GM10266 (cell line): ENCODE measurements at regions not wholly inside any gene's neighbourhood (a gene's known extent, or its start where the extent isn't known, plus 50 kb on each side); places are given as distances from the start of the nearest gene placed in this dataset.
"Not testable (repeated sequence)": the region's sequence is repeated elsewhere in the genome, so short reads cannot be mapped to it uniquely, and the experiment has no call there.

Source experiments
- DNase-seq: peaks from one replicate; pipeline ENCODE4 v3.0.0; 2012; ENCODE audit errors: extremely low spot score
- TF ChIP-seq, protein P1 (sequence below): IDR thresholded peaks from 2 replicates; pipeline ENCODE4 v1.5.1; 2012; ENCODE audit warnings: mild to moderate bottlenecking, low read depth; ENCODE audit not compliant: control insufficient read depth, insufficient read depth; ENCODE audit errors: missing control alignments

DNA sequence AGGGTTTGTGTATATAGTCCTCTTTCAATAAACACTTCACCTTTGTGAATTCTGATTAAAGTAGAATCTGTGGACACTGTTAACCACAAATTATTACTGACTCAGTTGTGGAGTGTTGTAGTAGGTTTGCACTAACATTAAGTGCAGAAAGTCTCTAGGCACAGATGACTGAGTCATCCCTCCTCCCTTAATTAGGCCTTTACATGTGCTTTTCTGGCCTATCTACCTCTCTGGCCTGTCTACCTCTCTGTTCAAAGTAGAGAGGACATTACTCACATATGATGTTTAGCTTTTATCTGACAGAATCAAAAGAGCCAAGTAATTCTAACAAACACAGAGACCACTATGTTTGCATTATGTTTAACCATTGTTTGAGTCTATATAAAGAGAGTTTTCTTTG, 783.0 kb downstream of the TENT5A start:
- TF ChIP-seq, protein P1, sequence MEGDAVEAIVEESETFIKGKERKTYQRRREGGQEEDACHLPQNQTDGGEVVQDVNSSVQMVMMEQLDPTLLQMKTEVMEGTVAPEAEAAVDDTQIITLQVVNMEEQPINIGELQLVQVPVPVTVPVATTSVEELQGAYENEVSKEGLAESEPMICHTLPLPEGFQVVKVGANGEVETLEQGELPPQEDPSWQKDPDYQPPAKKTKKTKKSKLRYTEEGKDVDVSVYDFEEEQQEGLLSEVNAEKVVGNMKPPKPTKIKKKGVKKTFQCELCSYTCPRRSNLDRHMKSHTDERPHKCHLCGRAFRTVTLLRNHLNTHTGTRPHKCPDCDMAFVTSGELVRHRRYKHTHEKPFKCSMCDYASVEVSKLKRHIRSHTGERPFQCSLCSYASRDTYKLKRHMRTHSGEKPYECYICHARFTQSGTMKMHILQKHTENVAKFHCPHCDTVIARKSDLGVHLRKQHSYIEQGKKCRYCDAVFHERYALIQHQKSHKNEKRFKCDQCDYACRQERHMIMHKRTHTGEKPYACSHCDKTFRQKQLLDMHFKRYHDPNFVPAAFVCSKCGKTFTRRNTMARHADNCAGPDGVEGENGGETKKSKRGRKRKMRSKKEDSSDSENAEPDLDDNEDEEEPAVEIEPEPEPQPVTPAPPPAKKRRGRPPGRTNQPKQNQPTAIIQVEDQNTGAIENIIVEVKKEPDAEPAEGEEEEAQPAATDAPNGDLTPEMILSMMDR: no peak
- DNase-seq: no peak

DNA sequence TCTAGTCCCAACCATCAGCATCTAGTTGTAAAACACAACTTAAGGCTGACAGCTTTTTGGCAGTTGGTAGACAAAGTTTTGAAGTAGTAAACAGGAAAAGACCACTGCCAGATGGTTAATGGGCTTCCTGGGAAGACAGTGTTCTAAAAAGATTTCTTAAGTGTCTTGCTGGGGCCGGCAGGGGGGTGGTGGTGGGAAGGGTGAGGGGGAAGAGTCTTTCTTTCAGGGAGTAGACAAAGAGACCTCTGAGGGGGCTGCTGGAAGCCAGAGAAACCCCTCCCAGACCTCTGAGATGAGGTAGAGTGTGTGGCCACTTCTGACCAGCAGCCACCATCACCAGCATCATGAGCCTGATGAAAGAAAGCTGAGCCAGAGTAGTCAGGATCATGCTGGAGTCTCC, 784.9 kb downstream of the TENT5A start:
- no peak for DNase-seq
- TF ChIP-seq, protein P1: no peak

DNA sequence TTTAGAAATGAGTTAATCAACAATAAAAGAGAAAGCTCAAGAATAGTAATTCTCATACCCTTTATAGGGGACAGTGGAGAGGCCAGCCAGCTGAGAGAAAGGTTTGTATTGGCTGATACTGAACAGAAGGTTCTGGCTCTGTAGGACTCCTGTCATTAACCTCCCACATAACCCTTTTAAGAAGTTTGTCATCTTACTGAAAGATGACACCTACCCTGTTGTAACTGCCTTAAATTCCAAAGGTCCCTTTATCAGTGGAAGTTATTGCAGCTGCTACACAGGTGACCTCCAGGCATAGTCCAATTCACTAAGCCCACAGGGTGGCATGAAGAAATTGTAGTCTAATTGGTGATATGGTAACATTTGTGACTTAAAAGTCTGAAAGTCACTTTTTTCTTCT, 790.1 kb downstream of the TENT5A start:
- DNase-seq: no peak

DNA sequence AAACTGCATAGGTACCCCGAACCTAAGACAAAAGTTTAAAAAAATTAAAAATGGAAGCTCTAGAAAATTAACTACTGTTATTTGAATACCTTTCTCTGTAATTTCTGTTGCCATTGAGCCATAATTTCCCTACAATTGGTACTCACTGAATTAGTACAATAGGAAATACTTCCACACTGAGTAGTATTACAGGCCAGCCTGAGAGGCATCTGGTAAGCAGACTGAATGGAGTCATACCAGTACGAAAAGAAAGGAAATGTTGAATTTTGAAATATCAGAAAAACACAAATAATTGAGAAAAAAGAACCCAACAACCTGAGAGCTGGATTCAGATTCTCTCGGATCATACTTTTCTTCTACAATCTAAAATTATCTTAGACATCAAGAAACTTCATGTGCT, 791.3 kb downstream of the TENT5A start:
- TF ChIP-seq, protein P1: no peak
- DNase-seq: no peak

More for the DNA sequence above, 790.1 kb downstream of the TENT5A start:
- TF ChIP-seq, protein P1: no peak

DNA sequence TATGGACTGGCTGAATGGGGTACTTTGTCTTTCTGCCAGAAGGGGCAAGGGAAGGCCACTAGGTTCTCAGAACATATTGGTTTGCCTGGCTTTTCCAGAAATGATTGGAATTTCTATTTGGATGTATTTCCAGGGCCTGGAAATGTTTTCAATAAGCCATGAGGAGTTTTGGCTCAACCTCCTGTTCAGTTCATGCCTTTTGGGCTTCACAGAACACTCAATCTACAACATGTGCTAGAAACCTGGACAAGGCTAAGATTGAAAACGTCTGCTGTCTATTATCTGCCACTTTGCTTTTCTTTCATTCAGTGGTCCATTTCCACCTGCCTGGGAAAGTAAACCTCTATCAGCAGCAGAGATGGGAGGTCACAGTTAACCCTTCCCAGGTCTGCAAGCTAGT, 793.4 kb downstream of the TENT5A start:
- TF ChIP-seq, protein P1: no peak
- no peak for DNase-seq

DNA sequence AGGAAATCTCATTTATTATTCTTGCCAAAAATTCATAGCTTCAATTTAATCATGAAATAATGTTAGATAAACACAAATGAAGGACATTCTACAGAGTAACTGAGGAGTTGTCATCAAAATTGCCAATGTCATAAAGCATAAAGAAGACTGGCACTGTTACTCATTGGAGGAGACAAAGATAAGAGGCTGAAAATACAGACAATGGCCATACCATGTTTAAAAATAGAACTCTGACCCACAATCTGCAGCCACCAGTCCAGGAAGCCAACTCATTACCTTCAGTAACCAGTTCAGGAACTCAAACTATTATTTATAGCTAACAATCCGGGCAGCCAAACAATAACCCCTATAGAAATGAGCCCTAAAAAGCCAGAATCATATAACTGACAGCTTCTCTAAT, 795.6 kb downstream of the TENT5A start:
- DNase-seq: no peak
- TF ChIP-seq, protein P1: no peak

DNA sequence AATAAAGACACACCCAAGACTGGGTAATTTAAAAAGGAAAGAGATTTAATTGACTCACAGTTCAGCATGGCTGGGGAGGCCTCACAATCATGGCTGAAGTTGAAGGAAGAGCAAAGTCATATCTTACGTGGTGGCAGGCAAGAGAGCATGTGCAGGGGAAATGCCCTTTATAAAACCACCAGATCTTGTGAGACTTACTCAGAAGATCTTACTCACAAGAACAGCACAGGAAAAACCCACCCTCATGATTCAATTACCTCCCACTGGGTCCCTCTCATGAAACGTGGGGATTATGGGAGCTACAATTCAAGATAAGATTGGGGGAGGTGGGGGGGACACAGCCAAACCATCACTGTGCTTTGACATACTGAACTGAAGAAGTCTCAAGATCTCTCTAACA, 800.0 kb downstream of the TENT5A start:
- DNase-seq: not testable (repeated sequence)

DNA sequence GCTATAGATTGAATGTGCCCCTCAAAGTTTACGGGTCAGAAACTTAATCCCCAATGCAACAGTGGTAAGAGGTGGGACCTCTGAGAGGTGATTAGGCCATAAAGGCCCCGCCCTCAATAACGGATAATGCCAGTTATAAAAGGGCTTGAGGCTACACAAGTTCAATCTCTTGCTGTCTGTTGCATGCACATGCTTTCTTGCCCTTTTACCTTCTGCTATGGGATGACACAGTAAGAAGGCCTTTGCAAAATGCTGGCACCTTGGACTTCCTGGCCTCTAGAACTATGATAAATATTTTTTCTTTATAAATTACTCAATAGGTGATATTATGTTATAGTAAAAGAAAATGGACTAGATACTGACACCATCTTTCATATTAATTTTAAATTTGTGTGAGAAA, 806.1 kb downstream of the TENT5A start:
- no peak for DNase-seq
- TF ChIP-seq, protein P1: no peak
